ENCODE measurements at regions not wholly inside any gene's neighbourhood (a gene's known extent, or its start where the extent isn't known, plus 50 kb on each side); places are given as distances from the start of the nearest gene placed in this dataset.

DNA sequence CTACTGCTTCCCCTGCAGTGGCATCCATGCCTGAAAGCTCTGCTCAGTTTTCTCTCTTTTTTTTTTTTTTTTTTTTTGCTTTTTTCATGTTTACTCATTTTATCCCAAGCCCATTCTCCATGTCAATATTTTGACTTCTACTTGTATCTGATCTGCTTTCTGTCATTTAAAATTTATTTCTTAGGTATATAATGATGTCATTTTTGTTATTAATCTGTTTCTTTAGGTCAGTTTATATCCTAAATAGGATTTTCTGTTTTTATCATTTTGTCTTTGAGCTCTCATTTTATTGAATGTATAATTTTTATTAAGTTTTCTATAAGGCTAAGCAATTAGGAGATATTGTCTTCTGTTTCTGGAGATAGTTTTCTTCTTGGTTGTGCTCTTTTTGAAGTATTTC lies 138.5 kb upstream of the PMEPA1 start:
- no peak overlapping the region for H4K5ac ChIP-seq (ENCODE audit: insufficient read length, low read depth, low read length)
- CTCF ChIA-PET (ENCODE audit: partially characterized antibody), result no interaction called here
- POLR2A ChIA-PET (ENCODE audit: partially characterized antibody), result interaction anchor here (0.6 kb wide), 1 partner anchor 97 kb away, joined by 3 read pairs; no protein-coding TSS in a partner anchor
- no peak overlapping the region for H2AFZ ChIP-seq (ENCODE audit: low read length)
- H2BK20ac ChIP-seq (ENCODE audit: low read length), result no peak overlapping the region
- no peak overlapping the region for H3K9ac ChIP-seq (replicated peaks in 1 of 4; ENCODE audit: extremely low read depth in 1 of 4, low read depth in 3 of 4, low read length in 3 of 4)
- H3K4me3 ChIP-seq (ENCODE audit: extremely low read depth in 1 of 4, insufficient read depth in 2 of 4, low read depth in 3 of 4, low read length in 4 of 4), result no peak overlapping the region
- H4K20me1 ChIP-seq (replicated peaks in 1 of 2; ENCODE audit: control insufficient read depth in 1 of 2, insufficient read depth in 2 of 2, low read length in 2 of 2), result no peaks in the 10 kb centered on the region
- no peak overlapping the region for H4K8ac ChIP-seq (ENCODE audit: extremely low read depth, insufficient read depth, low read length)
- H3K27ac ChIP-seq (ENCODE audit: low read depth, low read length), result no peak overlapping the region
- H3K18ac ChIP-seq (ENCODE audit: extremely low read depth, low read length), result no peak overlapping the region
- H3K14ac ChIP-seq (ENCODE audit: insufficient read length), result no peak overlapping the region
- H3K9me3 ChIP-seq (ENCODE audit: insufficient read depth in 2 of 2, low read depth in 1 of 2, low read length in 1 of 2), result no peaks in the 10 kb centered on the region
- H3K4me2 ChIP-seq (ENCODE audit: insufficient read depth in 1 of 2, low read depth in 2 of 2, low read length in 2 of 2), result no peak overlapping the region
- no peak overlapping the region for H2BK12ac ChIP-seq (ENCODE audit: low read depth, low read length)
- no peak overlapping the region for H2BK15ac ChIP-seq (ENCODE audit: low read length)
- no peak overlapping the region for H3K56ac ChIP-seq (replicated peaks; ENCODE audit: insufficient read length, low read depth, low read length)
- no peaks in the 10 kb centered on the region for H3K4me1 ChIP-seq (replicated peaks in 1 of 4; ENCODE audit: control insufficient read depth in 3 of 4, insufficient read depth in 4 of 4, low read length in 3 of 4)
- H4K91ac ChIP-seq (replicated peaks; ENCODE audit: insufficient read length, low read length), result no peak overlapping the region
- H3K36me3 ChIP-seq (ENCODE audit: control insufficient read depth in 2 of 4, insufficient read depth in 4 of 4, low read length in 3 of 4), result no peaks in the 10 kb centered on the region
- no peaks in the 10 kb centered on the region for H3K79me1 ChIP-seq (ENCODE audit: low read depth, low read length)
- FAIRE-seq (no peak), DNase-seq (ENCODE audit: low read depth in 1 of 2, low spot score in 2 of 2) (no peak)
- H2BK5ac ChIP-seq (ENCODE audit: low read depth, low read length), result no peak overlapping the region
- TF ChIP-seq CTCF (IDR thresholded peaks at IDR 0.05; ENCODE audit: control extremely low read depth in 1 of 3, insufficient read depth in 1 of 3, low read depth in 1 of 3, low read length in 3 of 3), result no peak
- H3K79me2 ChIP-seq (ENCODE audit: control insufficient read depth in 1 of 2, insufficient read depth in 2 of 2, low read length in 2 of 2), result no peaks in the 10 kb centered on the region
- no peaks in the 10 kb centered on the region for H3K27me3 ChIP-seq (replicated peaks in 1 of 4; ENCODE audit: control insufficient read depth in 3 of 4, extremely low read depth in 1 of 4, insufficient read depth in 3 of 4, low read length in 3 of 4)
- H3K23ac ChIP-seq (ENCODE audit: insufficient read length), result no peak overlapping the region
- H2BK120ac ChIP-seq (replicated peaks; ENCODE audit: low read depth, low read length), result no peak overlapping the region
- no peak overlapping the region for H2AK5ac ChIP-seq (ENCODE audit: low read depth, low read length)
- H3K4ac ChIP-seq (replicated peaks; ENCODE audit: insufficient read length, low read depth, low read length), result no peak overlapping the region
- no peaks in the 10 kb centered on the region; the same call in 1 of the 2 replicates for H3K23me2 ChIP-seq (ENCODE audit: low read depth, low read length)

All from H1 (cell line).